WTC11 (cell line): ENCODE measurements at regions not wholly inside any gene's neighbourhood (a gene's known extent, or its start where the extent isn't known, plus 50 kb on each side); places are given as distances from the start of the nearest gene placed in this dataset.

Source experiments
- AFF4 ChIP-seq: sonication (generic); formaldehyde crosslinking; IDR thresholded peaks from 2 replicates; pipeline ENCODE4 v1.8.1; 2023; ENCODE audit warnings: mild to moderate bottlenecking, missing genetic modification reagents, borderline replicate concordance
- ATF2 ChIP-seq: sonication (generic); formaldehyde crosslinking; IDR thresholded peaks from 2 replicates; pipeline ENCODE4 v1.8.1; 2022; ENCODE audit warnings: low read depth, missing genetic modification reagents, borderline replicate concordance
- CTCF ChIP-seq: fragments of 200-600 bp; IDR thresholded peaks from 2 replicates; pipeline ENCODE4 v1.8.0; 2022; ENCODE audit warnings: antibody characterized with exemption
- EMX1 ChIP-seq: fragments of 250-450 bp; sonication (Bioruptor Pico); IDR thresholded peaks from 2 replicates; pipeline ENCODE4 v1.8.0; 2021; ENCODE audit warnings: mild to moderate bottlenecking
- ETV6 ChIP-seq: sonication (generic); formaldehyde crosslinking; IDR thresholded peaks from 2 replicates; pipeline ENCODE4 v1.8.1; 2022; ENCODE audit warnings: mild to moderate bottlenecking, missing genetic modification reagents
- KAT7 ChIP-seq: sonication (generic); formaldehyde crosslinking; IDR thresholded peaks from 2 replicates; pipeline ENCODE4 v1.8.1; 2023; ENCODE audit warnings: missing genetic modification reagents, mild to moderate bottlenecking, borderline replicate concordance
- SMAD4 ChIP-seq: sonication (generic); formaldehyde crosslinking; IDR thresholded peaks from 2 replicates; pipeline ENCODE4 v1.8.0; 2022; ENCODE audit warnings: mild to moderate bottlenecking, missing genetic modification reagents
- STAT6 ChIP-seq: sonication (generic); formaldehyde crosslinking; conservative IDR thresholded peaks from 2 replicates; pipeline ENCODE4 v1.8.1; 2023; ENCODE audit warnings: mild to moderate bottlenecking, low read depth, missing genetic modification reagents, moderate library complexity
- TCF7 ChIP-seq: sonication (generic); formaldehyde crosslinking; IDR thresholded peaks from 2 replicates; pipeline ENCODE4 v1.8.0; 2022; ENCODE audit warnings: mild to moderate bottlenecking, low read depth, missing genetic modification reagents, moderate library complexity
- USF1 ChIP-seq: sonication (generic); formaldehyde crosslinking; IDR thresholded peaks from 2 replicates; pipeline ENCODE4 v1.8.0; 2022; ENCODE audit warnings: mild to moderate bottlenecking, missing genetic modification reagents
- ZBTB43 ChIP-seq: sonication (generic); formaldehyde crosslinking; IDR thresholded peaks from 2 replicates; pipeline ENCODE4 v1.8.1; 2023; ENCODE audit warnings: mild to moderate bottlenecking, missing genetic modification reagents
- ZNF121 ChIP-seq: sonication (generic); formaldehyde crosslinking; IDR thresholded peaks from 2 replicates; pipeline ENCODE4 v1.8.0; 2023; ENCODE audit warnings: missing genetic modification reagents

GRCh38 chr1:29827801-29828525 lies 591.6 kb downstream of the PTPRU start:
- TF ChIP-seq TCF7 (CRISPR knock-in tag) (no peak), CTCF (no peak), ATF2 (CRISPR knock-in tag) (no peak), USF1 (CRISPR knock-in tag) (no peak), ETV6 (CRISPR knock-in tag) (no peak), SMAD4 (CRISPR knock-in tag) (no peak), EMX1 (CRISPR knock-in tag) (no peak), AFF4 (CRISPR knock-in tag) (no peak), ZBTB43 (CRISPR knock-in tag) (no peak), STAT6 (CRISPR knock-in tag) (no peak), ZNF121 (no peak), KAT7 (CRISPR knock-in tag) (no peak)
